HEK293T (cell line): ENCODE measurements at regions not wholly inside any gene's neighbourhood (a gene's known extent, or its start where the extent isn't known, plus 50 kb on each side); places are given as distances from the start of the nearest gene placed in this dataset.
"Not testable (repeated sequence)": the region's sequence is repeated elsewhere in the genome, so short reads cannot be mapped to it uniquely, and the experiment has no call there.

Experiments used
- ARNT ChIP-seq: fragments of 450-650 bp; IDR thresholded peaks from 2 replicates; pipeline ENCODE4 v1.6.1; 2017; ENCODE audit warnings: mild to moderate bottlenecking
- ELF4 ChIP-seq: fragments of 450-650 bp; IDR thresholded peaks from 2 replicates; pipeline ENCODE4 v1.6.1; 2017; ENCODE audit warnings: antibody characterized with exemption
- FOXA1 ChIP-seq: fragments of 450-650 bp; IDR thresholded peaks from 2 replicates; pipeline ENCODE4 v1.6.1; 2016; ENCODE audit warnings: mild to moderate bottlenecking
- NFRKB ChIP-seq: fragments of 450-650 bp; IDR thresholded peaks from 2 replicates; pipeline ENCODE4 v1.6.1; 2016; ENCODE audit warnings: mild to moderate bottlenecking, moderate library complexity
- PKNOX1 ChIP-seq: fragments of 450-650 bp; IDR thresholded peaks from 2 replicates; pipeline ENCODE4 v1.6.1; 2016
- SP1 ChIP-seq: fragments of 450-650 bp; IDR thresholded peaks from 2 replicates; pipeline ENCODE4 v1.6.1; 2017
- TARDBP ChIP-seq: fragments of 450-650 bp; IDR thresholded peaks from 2 replicates; pipeline ENCODE4 v1.6.1; 2016

DNA sequence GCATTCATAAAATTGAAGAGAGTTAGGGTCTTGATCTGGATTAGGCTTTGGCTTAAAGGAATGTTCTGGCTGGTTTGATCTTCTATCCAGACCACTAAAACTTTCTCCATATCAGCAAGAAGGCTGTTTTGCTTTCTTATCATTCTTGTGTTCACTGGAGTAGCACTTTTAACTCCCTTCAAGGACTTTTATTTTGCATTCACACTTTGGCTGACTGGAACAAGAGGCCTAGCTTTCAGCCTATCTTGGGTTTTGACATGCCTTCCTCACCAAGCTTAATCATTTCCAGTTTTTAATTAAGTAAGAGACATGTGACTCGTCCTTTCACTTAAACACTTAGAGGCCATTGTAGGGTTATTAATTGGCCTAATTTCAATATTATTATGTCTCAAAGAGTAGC lies 190.3 kb downstream of the RAB11FIP2 start:
- not testable (repeated sequence) for TF ChIP-seq TARDBP, ELF4, FOXA1, SP1, PKNOX1, NFRKB, ARNT
